Activated CD8-positive, alpha-beta memory T cell treated with anti-CD3 and anti-CD28 coated beads for 36 hours (primary cell): ENCODE measurements at regions not wholly inside any gene's neighbourhood (a gene's known extent, or its start where the extent isn't known, plus 50 kb on each side); places are given as distances from the start of the nearest gene placed in this dataset.
"Not testable (repeated sequence)": the region's sequence is repeated elsewhere in the genome, so short reads cannot be mapped to it uniquely, and the experiment has no call there.

ENCODE experiments used
- CTCF ChIA-PET: fragments of 350-600 bp; sonication (Branson Sonifier 250); formaldehyde crosslinking; loops from one replicate; lab custom pipeline; 2021; ENCODE audit warnings: antibody characterized with exemption; lab: Charles Lee
- POLR2A ChIA-PET: fragments of 350-600 bp; sonication (Branson Sonifier 250); formaldehyde crosslinking; loops from one replicate; lab custom pipeline; 2021; ENCODE audit warnings: antibody characterized with exemption; lab: Charles Lee

- ChIA-PET POLR2A (no interaction called here), CTCF (no interaction called here)
Measured at GRCh38 chr7:104074529-104074928, 85.1 kb upstream of the RELN start.

GRCh38 chr7:104071641-104072040, 82.2 kb upstream of the RELN start:
- POLR2A ChIA-PET, CTCF ChIA-PET: not testable (repeated sequence)

- POLR2A ChIA-PET = no interaction called here
Measured at GRCh38 chr7:104065491-104065890, 76.0 kb upstream of the RELN start.

GRCh38 chr7:104064969-104065387, 75.5 kb upstream of the RELN start:
- ChIA-PET CTCF (no interaction called here), POLR2A (no interaction called here)

More at GRCh38 chr7:104065491-104065890, 76.0 kb upstream of the RELN start:
- CTCF ChIA-PET = no interaction called here

GRCh38 chr7:104063797-104064196, 74.3 kb upstream of the RELN start:
- POLR2A ChIA-PET, CTCF ChIA-PET: not testable (repeated sequence)

GRCh38 chr7:104061652-104062051, 72.2 kb upstream of the RELN start:
- CTCF ChIA-PET = no interaction called here
- POLR2A ChIA-PET = no interaction called here

GRCh38 chr7:104059837-104060236, 70.4 kb upstream of the RELN start:
- POLR2A ChIA-PET = not testable (repeated sequence)
- CTCF ChIA-PET = interaction anchor here (0.6 kb wide), 1 partner anchor 67 kb away, joined by 3 read pairs; no protein-coding TSS in a partner anchor

- ChIA-PET CTCF (interaction anchor here (1.1 kb wide), 1 partner anchor 18 kb away, joined by 4 read pairs; no protein-coding TSS in a partner anchor), POLR2A (no interaction called here)
Measured at GRCh38 chr7:104059103-104059502, 69.6 kb upstream of the RELN start.

GRCh38 chr7:104054362-104054761, 64.9 kb upstream of the RELN start:
- ChIA-PET CTCF (no interaction called here), POLR2A (no interaction called here)

GRCh38 chr7:104052979-104053378, 63.5 kb upstream of the RELN start:
- POLR2A ChIA-PET = no interaction called here
- CTCF ChIA-PET = no interaction called here

GRCh38 chr7:104048055-104048454, 58.6 kb upstream of the RELN start:
- CTCF ChIA-PET = no interaction called here
- POLR2A ChIA-PET = no interaction called here

- ChIA-PET POLR2A (no interaction called here), CTCF (no interaction called here)
Measured at GRCh38 chr7:104045183-104045582, 55.7 kb upstream of the RELN start.

- POLR2A ChIA-PET = no interaction called here
- CTCF ChIA-PET = no interaction called here
Measured at GRCh38 chr7:104040666-104041065, 51.2 kb upstream of the RELN start.

- CTCF ChIA-PET = no interaction called here
- POLR2A ChIA-PET = no interaction called here
Measured at GRCh38 chr7:104039363-104039762, 49.9 kb upstream of the RELN start.
